HCT116 (cell line): ENCODE measurements at regions not wholly inside any gene's neighbourhood (a gene's known extent, or its start where the extent isn't known, plus 50 kb on each side); places are given as distances from the start of the nearest gene placed in this dataset.

Source experiments
- ATAC-seq: fragments of 200-7000 bp; cut with Tn5 transposase; 2 replicates; pipeline ENCODE4 v1.9.1; 2020; ENCODE audit warnings: mild to moderate bottlenecking, moderate library complexity
- BruUV-seq: library from RNA; stranded (reverse); fragments of 400-500 nt; replicated peaks from 2 replicates; lab custom pipeline; 2021; lab: Mats Ljungman, UMichigan
- CTCF ChIA-PET: fragments of 300-600 bp; sonication (Branson Sonifier 250); formaldehyde crosslinking; loops from one replicate; lab custom pipeline; 2021; ENCODE audit warnings: antibody characterized with exemption; lab: Charles Lee
- POLR2A ChIA-PET: fragments of 300-600, 350-600 bp; sonication (Branson Sonifier 250); formaldehyde crosslinking; loops from one replicate; lab custom pipeline; 2021; ENCODE audit warnings: antibody characterized with exemption; lab: Charles Lee
- RAD21 ChIA-PET, 2 experiments: fragments of 300-600 bp; sonication (Branson Sonifier 250); formaldehyde crosslinking; loops; one replicate each; lab custom pipeline; 2023; ENCODE audit warnings: low total read pairs in 2 of 2; ENCODE audit not compliant: uncharacterized antibody in 2 of 2, unreplicated experiment in 2 of 2, low non-redundant PET in 1 of 2; lab: Charles Lee
- DNase-seq: peaks from one replicate; pipeline ENCODE4 v3.0.0-alpha.2; 2010; ENCODE audit warnings: low read depth, low spot score
- H2AFZ ChIP-seq: fragments of 200-600 bp; shearing (Covaris generic), sonication (generic); 2 replicates; pipeline ENCODE4 v1.6.1; 2017; ENCODE audit warnings: low read depth, mixed run types, mixed read lengths, antibody characterized with exemption, low read length; ENCODE audit not compliant: poor library complexity, severe bottlenecking
- H3K27ac ChIP-seq: 2 replicates; pipeline ENCODE4 v1.5.1; 2012; ENCODE audit warnings: low read depth, low read length
- H3K27me3 ChIP-seq: fragments of 200-600 bp; sonication (generic); 2 replicates; pipeline ENCODE4 v1.6.1; 2016; ENCODE audit warnings: mixed run types, low read length, mixed read lengths; ENCODE audit not compliant: insufficient read depth
- H3K36me3 ChIP-seq, 2 experiments: fragments of 200-500 bp in 1 of 2; fragments of 200-600 bp in 1 of 2; sonication (Bioruptor generic) in 1 of 2; sonication (generic) in 1 of 2; 2 replicates each; pipeline versions ENCODE4 v1.5.1 to v1.6.1; 2014 to 2016; ENCODE audit warnings: low read length in 2 of 2, inconsistent platforms in 1 of 2, mixed read lengths in 1 of 2, mixed run types in 1 of 2; ENCODE audit not compliant: insufficient read depth in 2 of 2, control insufficient read depth in 1 of 2
- H3K4me1 ChIP-seq, 2 experiments: fragments of 200-600 bp in 1 of 2; sonication (generic) in 1 of 2; 2 replicates each; pipeline versions ENCODE4 v1.5.1 to v1.6.1; 2012 to 2017; ENCODE audit warnings: low read length in 2 of 2, inconsistent platforms in 1 of 2, mild to moderate bottlenecking in 1 of 2, mixed read lengths in 1 of 2, mixed run types in 1 of 2, moderate library complexity in 1 of 2; ENCODE audit not compliant: insufficient read depth in 2 of 2, control insufficient read depth in 1 of 2
- H3K4me2 ChIP-seq: fragments of 200-600 bp; sonication (generic); 2 replicates; pipeline ENCODE4 v1.6.1; 2017; ENCODE audit warnings: mixed run types, low read length, mixed read lengths
- H3K4me3 ChIP-seq, 2 experiments: fragments of 200-600 bp in 1 of 2; sonication (generic) in 1 of 2; replicated peaks in 1 of 2; 2 replicates each; pipeline ENCODE4 v1.5.1; 2011 to 2016; ENCODE audit warnings: low read length in 2 of 2, control low read depth in 1 of 2, low read depth in 1 of 2, mild to moderate bottlenecking in 1 of 2, mixed read lengths in 1 of 2, mixed run types in 1 of 2
- H3K79me2 ChIP-seq: fragments of 200-600 bp; sonication (generic); 2 replicates; pipeline ENCODE4 v1.6.1; 2017; ENCODE audit warnings: mild to moderate bottlenecking, mixed run types, low read length, moderate library complexity, mixed read lengths; ENCODE audit not compliant: insufficient read depth
- H3K9ac ChIP-seq: fragments of 200-600 bp; sonication (generic); 2 replicates; pipeline ENCODE4 v1.6.1; 2016; ENCODE audit warnings: low read length, mixed read lengths
- H3K9me2 ChIP-seq: fragments of 200-600 bp; sonication (generic), shearing (Covaris generic); 2 replicates; pipeline ENCODE4 v1.6.1; 2017; ENCODE audit warnings: mixed run types, mild to moderate bottlenecking, moderate library complexity; ENCODE audit not compliant: insufficient read depth
- H3K9me3 ChIP-seq, 2 experiments: fragments of 200-500 bp in 1 of 2; fragments of 200-600 bp in 1 of 2; sonication (Bioruptor generic) in 1 of 2; sonication (generic) in 1 of 2; 2 replicates each; pipeline ENCODE4 v1.6.1; 2014 to 2017; ENCODE audit warnings: low read length in 2 of 2, mixed read lengths in 2 of 2, inconsistent platforms in 1 of 2, low read depth in 1 of 2, mild to moderate bottlenecking in 1 of 2, mixed run types in 1 of 2, moderate library complexity in 1 of 2; ENCODE audit not compliant: control insufficient read depth in 1 of 2, insufficient read depth in 1 of 2
- H4K20me1 ChIP-seq: fragments of 200-600 bp; sonication (generic), shearing (Covaris generic); 2 replicates; pipeline ENCODE4 v1.6.1; 2017; ENCODE audit warnings: mixed run types, mild to moderate bottlenecking, moderate library complexity; ENCODE audit not compliant: insufficient read depth
- EGR1 ChIP-seq: IDR thresholded peaks from 2 replicates; pipeline ENCODE4 v1.6.1; 2012; ENCODE audit warnings: low read depth
- ELF1 ChIP-seq: IDR thresholded peaks from 2 replicates; pipeline ENCODE4 v1.6.1; 2012; ENCODE audit warnings: low read depth, borderline replicate concordance
- EZH2 ChIP-seq: fragments of 200-600 bp; sonication (generic); IDR thresholded peaks from 2 replicates; pipeline ENCODE4 v1.6.1; 2017; ENCODE audit warnings: antibody characterized with exemption, mixed run types
- EZH2phosphoT487 ChIP-seq: fragments of 200-600 bp; IDR thresholded peaks from 2 replicates; pipeline ENCODE4 v1.6.1; 2018; ENCODE audit warnings: antibody characterized with exemption, borderline replicate concordance
- FOSL1 ChIP-seq: IDR thresholded peaks from 2 replicates; pipeline ENCODE4 v1.6.1; 2012; ENCODE audit warnings: low read depth
- JUND ChIP-seq: IDR thresholded peaks from 2 replicates; pipeline ENCODE4 v1.6.1; 2012
- POLR2A ChIP-seq: IDR thresholded peaks from 2 replicates; pipeline ENCODE4 v1.7.0; 2011; ENCODE audit warnings: borderline replicate concordance; ENCODE audit not compliant: insufficient read depth, insufficient read length; ENCODE audit errors: extremely low read depth
- POLR2AphosphoS5 ChIP-seq: IDR thresholded peaks from 2 replicates; pipeline ENCODE4 v1.6.1; 2011; ENCODE audit warnings: mild to moderate bottlenecking, low read depth, low read length, moderate library complexity
- RAD21 ChIP-seq: IDR thresholded peaks from 2 replicates; pipeline ENCODE4 v1.6.1; 2012; ENCODE audit warnings: low read depth, mild to moderate bottlenecking
- SIN3A ChIP-seq: IDR thresholded peaks from 2 replicates; pipeline ENCODE4 v1.6.1; 2012; ENCODE audit warnings: low read depth
- SP1 ChIP-seq: IDR thresholded peaks from 2 replicates; pipeline ENCODE4 v1.6.1; 2012; ENCODE audit warnings: low read depth
- SRF ChIP-seq: IDR thresholded peaks from 2 replicates; pipeline ENCODE4 v1.6.1; 2012; ENCODE audit warnings: low read depth
- YY1 ChIP-seq: IDR thresholded peaks from 2 replicates; pipeline ENCODE4 v1.6.1; 2011; ENCODE audit warnings: low read length, low read depth, moderate library complexity, mild to moderate bottlenecking; ENCODE audit not compliant: insufficient replicate concordance; ENCODE audit errors: extremely low read depth
- ZFX ChIP-seq: fragments of 450-650 bp; IDR thresholded peaks from 2 replicates; pipeline ENCODE4 v1.6.1; 2017
- ZNF274 ChIP-seq: fragments of 200-500 bp; sonication (Bioruptor generic); IDR thresholded peaks from 2 replicates; pipeline ENCODE4 v1.6.1; 2014; ENCODE audit warnings: mild to moderate bottlenecking, low read depth, low read length, inconsistent platforms
- intact Hi-C: fragments of 100-400 bp; cut with micrococcal nuclease; formaldehyde crosslinking; loops from 2 replicates; pipeline ENCODE4 v1.10.0; 2022
- TF ChIP-seq, protein P1 (sequence below): IDR thresholded peaks from 2 replicates; pipeline ENCODE4 v1.6.1; 2012
- TF ChIP-seq, protein P2 (sequence below): IDR thresholded peaks from 2 replicates; pipeline ENCODE4 v1.6.1; 2012; ENCODE audit warnings: low read depth
- TF ChIP-seq, protein P3 (sequence below): IDR thresholded peaks from 2 replicates; pipeline ENCODE4 v1.6.1; 2011; ENCODE audit warnings: mild to moderate bottlenecking, low read length, moderate library complexity; ENCODE audit not compliant: insufficient replicate concordance; ENCODE audit errors: extremely low read depth
- TF ChIP-seq, protein P4 (sequence below): IDR thresholded peaks from 2 replicates; pipeline ENCODE4 v1.6.1; 2012

DNA sequence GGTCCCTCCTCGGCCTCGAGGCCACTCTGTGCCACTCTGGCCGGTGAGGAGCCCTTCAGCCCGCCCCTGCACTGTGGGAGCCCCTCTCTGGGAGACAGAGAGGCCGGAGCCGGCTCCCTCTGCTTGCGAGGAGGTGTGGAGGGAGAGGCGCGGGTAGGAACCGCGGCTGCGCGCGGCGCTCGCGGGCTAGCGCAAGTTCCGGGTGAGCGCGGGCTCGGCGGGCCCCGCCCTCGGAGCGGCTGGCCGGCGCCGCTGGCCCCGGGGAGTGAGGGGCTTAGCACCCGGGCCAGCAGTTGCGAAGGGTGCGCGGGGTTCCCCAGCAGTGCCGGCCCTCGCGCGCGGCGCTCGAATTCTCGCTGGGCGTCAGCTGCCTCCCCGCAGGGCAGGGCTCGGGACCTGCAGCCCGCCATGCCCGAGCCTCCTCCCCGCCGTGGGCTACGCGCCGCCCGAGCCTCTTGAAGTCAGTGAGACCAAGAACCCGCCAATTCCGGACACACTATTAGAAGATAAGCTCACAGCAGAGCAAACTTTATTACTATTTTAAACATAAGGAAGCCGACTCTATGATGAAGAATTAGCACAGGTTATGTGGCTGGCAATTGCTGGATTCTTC lies 825.8 kb upstream of the FANCL start:
- Histone ChIP-seq H3K27ac (no peak overlapping the region), H4K20me1 (no peaks in the 10 kb centered on the region), H3K9ac (no peak overlapping the region), H3K4me1 (no peaks in the 10 kb centered on the region), H3K4me2 (no peak overlapping the region), H3K9me3 (no peaks in the 10 kb centered on the region), H3K4me3 (no peak overlapping the region), H3K36me3 (no peaks in the 10 kb centered on the region)
- no TSS peak for BruUV-seq
- CTCF ChIA-PET, result no interaction called here
- no peak for DNase-seq
- intact Hi-C loops, result no loop called here
- no peak for ATAC-seq
- RAD21 ChIA-PET, result no interaction called here
- no peak for TF ChIP-seq YY1
- no peak for TF ChIP-seq FOSL1
- TF ChIP-seq EZH2, result no peak
- TF ChIP-seq ELF1, result no peak
- TF ChIP-seq, protein P1, sequence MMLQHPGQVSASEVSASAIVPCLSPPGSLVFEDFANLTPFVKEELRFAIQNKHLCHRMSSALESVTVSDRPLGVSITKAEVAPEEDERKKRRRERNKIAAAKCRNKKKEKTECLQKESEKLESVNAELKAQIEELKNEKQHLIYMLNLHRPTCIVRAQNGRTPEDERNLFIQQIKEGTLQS, result no peak
- TF ChIP-seq, protein P2, sequence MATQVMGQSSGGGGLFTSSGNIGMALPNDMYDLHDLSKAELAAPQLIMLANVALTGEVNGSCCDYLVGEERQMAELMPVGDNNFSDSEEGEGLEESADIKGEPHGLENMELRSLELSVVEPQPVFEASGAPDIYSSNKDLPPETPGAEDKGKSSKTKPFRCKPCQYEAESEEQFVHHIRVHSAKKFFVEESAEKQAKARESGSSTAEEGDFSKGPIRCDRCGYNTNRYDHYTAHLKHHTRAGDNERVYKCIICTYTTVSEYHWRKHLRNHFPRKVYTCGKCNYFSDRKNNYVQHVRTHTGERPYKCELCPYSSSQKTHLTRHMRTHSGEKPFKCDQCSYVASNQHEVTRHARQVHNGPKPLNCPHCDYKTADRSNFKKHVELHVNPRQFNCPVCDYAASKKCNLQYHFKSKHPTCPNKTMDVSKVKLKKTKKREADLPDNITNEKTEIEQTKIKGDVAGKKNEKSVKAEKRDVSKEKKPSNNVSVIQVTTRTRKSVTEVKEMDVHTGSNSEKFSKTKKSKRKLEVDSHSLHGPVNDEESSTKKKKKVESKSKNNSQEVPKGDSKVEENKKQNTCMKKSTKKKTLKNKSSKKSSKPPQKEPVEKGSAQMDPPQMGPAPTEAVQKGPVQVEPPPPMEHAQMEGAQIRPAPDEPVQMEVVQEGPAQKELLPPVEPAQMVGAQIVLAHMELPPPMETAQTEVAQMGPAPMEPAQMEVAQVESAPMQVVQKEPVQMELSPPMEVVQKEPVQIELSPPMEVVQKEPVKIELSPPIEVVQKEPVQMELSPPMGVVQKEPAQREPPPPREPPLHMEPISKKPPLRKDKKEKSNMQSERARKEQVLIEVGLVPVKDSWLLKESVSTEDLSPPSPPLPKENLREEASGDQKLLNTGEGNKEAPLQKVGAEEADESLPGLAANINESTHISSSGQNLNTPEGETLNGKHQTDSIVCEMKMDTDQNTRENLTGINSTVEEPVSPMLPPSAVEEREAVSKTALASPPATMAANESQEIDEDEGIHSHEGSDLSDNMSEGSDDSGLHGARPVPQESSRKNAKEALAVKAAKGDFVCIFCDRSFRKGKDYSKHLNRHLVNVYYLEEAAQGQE, result no peak
- TF ChIP-seq ZNF274, result no peak
- TF ChIP-seq SIN3A, result no peak
- TF ChIP-seq EGR1, result no peak
- no peak for TF ChIP-seq POLR2A
- no peak for TF ChIP-seq ZFX
- TF ChIP-seq POLR2AphosphoS5, result no peak
- no peak for TF ChIP-seq SP1
- no peak for TF ChIP-seq RAD21
- no peak for TF ChIP-seq JUND
- TF ChIP-seq, protein P3, sequence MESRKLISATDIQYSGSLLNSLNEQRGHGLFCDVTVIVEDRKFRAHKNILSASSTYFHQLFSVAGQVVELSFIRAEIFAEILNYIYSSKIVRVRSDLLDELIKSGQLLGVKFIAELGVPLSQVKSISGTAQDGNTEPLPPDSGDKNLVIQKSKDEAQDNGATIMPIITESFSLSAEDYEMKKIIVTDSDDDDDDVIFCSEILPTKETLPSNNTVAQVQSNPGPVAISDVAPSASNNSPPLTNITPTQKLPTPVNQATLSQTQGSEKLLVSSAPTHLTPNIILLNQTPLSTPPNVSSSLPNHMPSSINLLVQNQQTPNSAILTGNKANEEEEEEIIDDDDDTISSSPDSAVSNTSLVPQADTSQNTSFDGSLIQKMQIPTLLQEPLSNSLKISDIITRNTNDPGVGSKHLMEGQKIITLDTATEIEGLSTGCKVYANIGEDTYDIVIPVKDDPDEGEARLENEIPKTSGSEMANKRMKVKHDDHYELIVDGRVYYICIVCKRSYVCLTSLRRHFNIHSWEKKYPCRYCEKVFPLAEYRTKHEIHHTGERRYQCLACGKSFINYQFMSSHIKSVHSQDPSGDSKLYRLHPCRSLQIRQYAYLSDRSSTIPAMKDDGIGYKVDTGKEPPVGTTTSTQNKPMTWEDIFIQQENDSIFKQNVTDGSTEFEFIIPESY, result no peak
- no peak for TF ChIP-seq EZH2phosphoT487
- TF ChIP-seq SRF, result no peak
- TF ChIP-seq, protein P4, sequence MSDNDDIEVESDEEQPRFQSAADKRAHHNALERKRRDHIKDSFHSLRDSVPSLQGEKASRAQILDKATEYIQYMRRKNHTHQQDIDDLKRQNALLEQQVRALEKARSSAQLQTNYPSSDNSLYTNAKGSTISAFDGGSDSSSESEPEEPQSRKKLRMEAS, result no peak
- TF ChIP-seq, all 23 proteins: peak for 0
- Histone ChIP-seq H2AFZ (no peak overlapping the region), H3K9me2 (no peaks in the 10 kb centered on the region), H3K79me2 (no peaks in the 10 kb centered on the region), H3K27me3 (0 out of 2 replicates have a peak, but pooled peaks cover 3% of the 10 kb centered on the region)
- POLR2A ChIA-PET, result no interaction called here
